H1 (cell line): ENCODE measurements at regions not wholly inside any gene's neighbourhood (a gene's known extent, or its start where the extent isn't known, plus 50 kb on each side); places are given as distances from the start of the nearest gene placed in this dataset.

Experiments used
- ASH2L ChIP-seq: fragments of 200-600, 300-600 bp; sonication (generic); IDR thresholded peaks from one replicate; pipeline ENCODE4 v1.7.1; 2017; ENCODE audit warnings: low read length
- BRCA1 ChIP-seq: IDR thresholded peaks from 2 replicates; pipeline ENCODE4 v1.6.1; 2012; ENCODE audit warnings: low read depth, low read length, improper control_type of control experiment
- CHD7 ChIP-seq: fragments of 300-600 bp; sonication (generic); IDR thresholded peaks from 2 replicates; pipeline ENCODE4 v1.7.1; 2012; ENCODE audit warnings: low read length, moderate library complexity, mild to moderate bottlenecking, inconsistent platforms; ENCODE audit not compliant: insufficient replicate concordance
- EGR1 ChIP-seq: IDR thresholded peaks from 2 replicates; pipeline ENCODE4 v1.6.1; 2011; ENCODE audit warnings: low read depth, low read length, borderline replicate concordance
- GABPA ChIP-seq: IDR thresholded peaks from 2 replicates; pipeline ENCODE4 v1.6.1; 2011; ENCODE audit warnings: mild to moderate bottlenecking, low read length, moderate library complexity, borderline replicate concordance; ENCODE audit not compliant: insufficient read depth
- MAFK ChIP-seq: IDR thresholded peaks from 2 replicates; pipeline ENCODE4 v1.6.1; 2012; ENCODE audit warnings: low read depth, mild to moderate bottlenecking, improper control_type of control experiment, low read length
- PHF8 ChIP-seq: fragments of 200-600 bp; sonication (generic); conservative IDR thresholded peaks from 2 replicates; pipeline ENCODE4 v1.7.1; 2012; ENCODE audit warnings: low read depth, mild to moderate bottlenecking, inconsistent platforms, low read length, moderate library complexity
- SRF ChIP-seq: IDR thresholded peaks from 2 replicates; pipeline ENCODE4 v1.6.1; 2011; ENCODE audit warnings: mild to moderate bottlenecking, low read depth, low read length, moderate library complexity
- TCF12 ChIP-seq: IDR thresholded peaks from 2 replicates; pipeline ENCODE4 v1.6.1; 2011; ENCODE audit warnings: low read depth, mild to moderate bottlenecking, low read length

GRCh38 chr7:153400735-153401593 is 641.4 kb downstream of the ACTR3B start (continued):
- TF ChIP-seq GABPA (no peak), SRF (no peak), EGR1 (no peak), ASH2L (no peak), BRCA1 (no peak), CHD7 (no peak), TCF12 (no peak), MAFK (no peak), PHF8 (no peak)
